ENCODE measurements at regions not wholly inside any gene's neighbourhood (a gene's known extent, or its start where the extent isn't known, plus 50 kb on each side); places are given as distances from the start of the nearest gene placed in this dataset.
"Not testable (repeated sequence)": the region's sequence is repeated elsewhere in the genome, so short reads cannot be mapped to it uniquely, and the experiment has no call there.

DNA sequence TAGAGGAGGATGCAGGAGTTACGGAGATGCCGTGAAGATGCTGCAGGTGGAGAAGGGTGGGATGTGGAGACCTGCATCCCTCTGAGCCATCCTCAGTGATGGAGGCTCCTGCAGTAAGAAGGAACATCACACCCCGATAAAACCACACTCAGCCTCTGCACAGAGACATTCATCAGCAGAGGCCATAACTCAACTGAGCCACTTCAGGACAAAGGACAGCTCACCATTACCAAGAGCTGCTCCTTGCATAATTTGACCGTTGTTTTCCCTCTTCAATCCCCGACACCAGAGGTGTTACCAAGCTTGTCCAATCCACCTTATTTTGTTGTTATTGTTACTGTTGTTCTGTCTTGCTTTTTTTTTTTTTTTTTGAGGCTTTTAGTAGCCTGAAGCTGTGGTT lies 543.9 kb downstream of the AJAP1 start:
- DNase-seq, result no peak

DNA sequence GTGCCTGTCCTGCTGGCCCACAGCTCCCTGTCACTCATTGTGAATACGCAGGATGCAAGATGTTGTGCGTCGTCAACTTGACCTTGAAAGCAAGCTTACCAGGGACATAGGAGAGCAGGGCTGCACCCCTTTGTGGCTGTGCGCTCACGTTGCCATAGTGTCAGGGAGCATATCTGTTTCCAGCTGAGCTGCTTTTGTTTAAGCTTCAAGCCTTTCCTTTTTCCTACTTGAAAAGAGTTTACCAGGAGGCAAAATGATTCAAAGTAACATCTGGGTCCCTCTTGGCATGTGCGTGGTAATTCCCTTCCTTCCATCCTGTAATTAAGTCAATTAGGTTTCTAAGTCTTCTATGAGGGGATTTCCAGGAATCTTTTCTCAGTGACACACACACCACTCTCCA lies 537.1 kb downstream of the AJAP1 start:
- DNase-seq, result no peak

DNA sequence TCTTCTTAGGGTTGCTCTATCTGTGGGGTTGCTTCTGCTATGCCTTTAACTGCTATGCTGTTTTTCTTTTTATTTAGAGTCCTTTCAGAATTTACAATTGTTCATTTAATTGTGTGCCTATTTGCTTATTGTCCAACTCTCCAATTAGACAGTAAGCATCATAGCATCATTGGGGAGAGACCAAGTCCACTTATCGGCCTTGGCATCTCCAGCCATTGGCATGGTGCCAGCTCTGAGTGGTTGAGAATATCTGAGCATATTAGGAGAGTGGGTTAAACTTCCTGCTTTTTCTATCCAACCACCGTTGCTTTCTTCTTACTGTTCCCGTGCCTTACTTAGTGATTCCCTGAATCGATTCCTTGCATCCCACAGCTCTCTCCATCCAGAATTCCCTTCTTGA lies 535.0 kb downstream of the AJAP1 start:
- no peak for DNase-seq

DNA sequence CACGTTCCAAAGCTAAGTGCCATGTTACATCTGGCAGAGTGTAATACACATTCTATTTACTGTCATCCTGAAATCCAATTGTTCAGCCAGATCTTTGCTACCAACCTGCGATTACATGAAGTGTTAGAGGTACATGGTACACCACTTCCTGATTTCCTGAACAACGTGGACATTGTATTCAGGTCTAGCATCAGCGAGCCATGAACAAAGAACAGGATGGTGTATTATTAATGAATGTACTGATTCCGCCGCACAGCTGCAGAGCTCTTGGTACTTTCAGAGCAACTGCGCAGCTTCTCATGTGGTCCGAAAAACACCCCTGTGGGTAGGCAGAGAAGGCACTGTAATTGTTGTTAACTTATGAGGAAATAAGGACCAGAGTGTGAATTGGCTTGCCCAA lies 511.4 kb downstream of the AJAP1 start:
- DNase-seq, result no peak

DNA sequence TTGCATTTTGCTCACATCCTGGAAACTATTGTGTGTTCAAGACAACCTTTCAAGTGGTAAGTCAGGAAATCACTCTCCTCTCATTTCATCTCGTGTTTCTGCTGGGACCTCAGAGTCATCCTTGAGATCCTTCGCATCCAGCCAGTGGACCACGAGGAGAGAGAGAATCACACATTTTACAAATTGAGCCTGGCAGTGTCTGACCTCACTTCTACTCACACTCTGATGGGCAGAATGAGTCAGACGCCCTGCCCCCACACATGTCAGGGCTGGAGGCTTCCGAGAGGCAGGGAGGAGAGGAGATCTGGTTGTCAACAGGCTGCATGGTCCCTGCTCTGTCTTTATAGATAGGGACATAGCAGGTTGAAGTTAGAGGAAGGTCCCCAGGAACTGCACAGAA lies 509.7 kb downstream of the AJAP1 start:
- DNase-seq, result no peak

DNA sequence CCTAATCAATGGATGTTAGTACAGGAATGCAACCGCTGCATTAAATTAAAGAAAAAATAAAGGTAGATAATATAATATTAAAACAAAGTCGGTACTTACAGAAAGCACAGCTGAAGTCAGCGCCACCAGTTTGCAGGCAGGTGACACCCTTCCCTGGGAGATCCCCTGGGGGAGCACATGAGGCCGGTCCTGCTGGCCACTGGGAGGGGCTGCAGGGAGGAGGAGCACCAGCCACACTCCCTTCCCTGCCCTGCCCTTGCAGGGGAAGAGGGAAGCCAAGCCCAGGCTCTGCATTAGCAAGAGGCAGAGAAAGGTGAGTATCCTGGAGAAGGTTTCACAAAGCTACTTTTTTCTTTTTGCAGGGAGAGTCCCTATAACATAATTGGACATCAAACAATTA lies 507.0 kb downstream of the AJAP1 start:
- DNase-seq, result no peak

DNA sequence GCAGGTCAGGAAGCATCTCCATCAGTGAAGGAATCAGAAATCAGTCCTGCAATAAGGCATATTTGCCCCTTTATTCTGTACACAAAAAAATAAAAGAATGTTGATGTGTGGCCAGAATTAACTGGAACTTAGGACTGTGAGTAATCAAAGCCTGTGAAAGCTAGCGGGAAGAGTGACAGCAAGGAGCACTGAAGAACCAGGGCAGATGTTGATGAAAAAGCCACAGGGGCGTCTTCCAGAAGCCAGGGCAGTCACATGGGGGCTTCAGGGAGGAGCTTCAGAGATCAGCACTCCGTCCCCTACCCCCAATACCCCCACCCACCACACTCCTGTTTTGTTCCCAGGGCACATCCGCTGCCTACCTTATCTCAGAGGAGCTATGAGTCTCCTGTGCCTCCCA lies 502.8 kb downstream of the AJAP1 start:
- DNase-seq, result no peak

DNA sequence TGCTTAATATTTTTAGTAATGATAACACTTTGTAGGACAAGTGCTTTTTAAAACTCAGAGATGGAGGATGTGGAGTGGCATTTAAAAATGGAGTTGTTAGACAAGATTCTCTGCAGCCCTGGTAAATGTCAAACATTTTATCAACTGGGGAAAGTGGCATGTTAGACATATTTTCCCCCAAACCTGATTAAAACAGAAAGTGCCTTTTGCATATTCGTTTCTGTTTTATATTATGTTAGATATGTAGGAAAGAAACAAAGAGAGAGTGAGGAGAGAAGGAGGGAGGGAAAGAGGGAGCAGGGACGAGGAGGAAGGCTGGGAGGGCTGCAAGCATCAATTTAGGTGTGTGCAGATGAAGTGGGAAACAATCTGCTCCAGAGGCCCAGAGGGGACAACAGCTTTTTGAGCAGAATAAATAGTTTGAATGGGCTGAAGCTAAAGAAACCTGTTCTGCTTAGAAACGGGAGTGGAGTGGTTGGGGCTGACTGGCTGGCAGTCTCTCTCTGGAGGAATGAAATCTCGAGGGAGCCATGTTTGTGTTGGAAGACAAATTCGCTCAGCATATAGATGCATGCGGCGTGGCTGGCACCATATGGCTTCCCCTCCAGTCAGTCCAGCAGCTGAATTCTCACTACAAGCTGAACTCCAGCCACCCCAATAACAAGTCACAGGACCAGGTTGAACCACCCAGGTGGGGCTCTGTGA lies 502.2 kb downstream of the AJAP1 start:
- DNase-seq, result no peak

DNA sequence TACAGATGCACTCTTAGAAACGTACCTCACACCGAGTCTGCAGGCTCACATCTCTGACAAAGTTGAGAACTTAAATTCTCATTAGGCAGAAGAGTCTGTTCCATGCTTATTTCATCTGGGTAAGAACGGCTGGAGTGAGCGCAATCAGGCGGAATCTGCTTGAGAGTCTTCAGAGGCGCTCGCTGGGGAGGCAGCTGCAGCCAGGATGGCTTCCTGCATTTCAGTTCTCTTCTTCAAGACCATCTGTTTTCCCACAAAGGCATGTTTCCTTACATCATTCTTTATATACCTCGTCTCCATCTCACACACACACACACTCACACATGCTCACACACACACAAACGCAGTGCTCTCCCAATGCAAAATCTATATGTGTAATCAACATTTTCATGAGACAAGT lies 497.1 kb downstream of the AJAP1 start:
- no peak for DNase-seq

DNA sequence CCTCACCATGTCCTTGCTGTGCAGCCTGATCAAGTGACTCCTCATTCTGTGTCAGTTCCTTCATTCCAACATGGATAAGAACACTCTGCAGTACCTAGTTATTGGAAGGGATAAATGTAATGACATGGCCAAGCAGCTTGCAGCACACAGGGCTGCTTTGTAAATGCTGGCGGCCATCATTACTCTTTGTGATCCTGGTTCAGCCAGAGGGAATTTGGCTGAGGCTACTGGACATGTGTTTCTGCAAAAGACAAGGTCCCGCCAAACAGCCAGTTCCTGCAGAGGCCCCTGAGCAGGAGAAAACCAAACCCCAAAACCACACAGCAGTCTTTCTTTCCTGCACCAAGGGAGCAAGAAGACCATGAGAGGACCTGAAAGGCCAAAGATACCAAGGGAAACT lies 495.8 kb downstream of the AJAP1 start:
- no peak for DNase-seq

DNA sequence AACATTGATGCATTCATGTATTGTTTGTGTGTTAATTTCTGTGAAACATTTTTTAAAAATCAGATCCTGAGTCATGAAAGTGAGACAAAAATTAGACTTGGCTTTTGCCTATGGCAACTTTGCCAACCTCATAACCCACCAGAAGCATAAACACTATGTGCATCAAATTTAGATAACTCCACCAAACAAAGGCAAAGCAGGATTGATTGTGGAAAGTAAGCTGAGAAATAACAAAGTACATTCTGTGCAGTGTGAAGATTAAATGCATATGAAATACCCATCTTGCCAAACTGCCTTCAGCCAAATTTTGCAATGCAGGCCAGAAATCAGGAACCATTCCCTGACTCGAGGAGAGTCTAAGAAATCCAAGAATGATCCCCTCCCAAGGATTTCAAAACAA lies 493.4 kb downstream of the AJAP1 start:
- no peak for DNase-seq

DNA sequence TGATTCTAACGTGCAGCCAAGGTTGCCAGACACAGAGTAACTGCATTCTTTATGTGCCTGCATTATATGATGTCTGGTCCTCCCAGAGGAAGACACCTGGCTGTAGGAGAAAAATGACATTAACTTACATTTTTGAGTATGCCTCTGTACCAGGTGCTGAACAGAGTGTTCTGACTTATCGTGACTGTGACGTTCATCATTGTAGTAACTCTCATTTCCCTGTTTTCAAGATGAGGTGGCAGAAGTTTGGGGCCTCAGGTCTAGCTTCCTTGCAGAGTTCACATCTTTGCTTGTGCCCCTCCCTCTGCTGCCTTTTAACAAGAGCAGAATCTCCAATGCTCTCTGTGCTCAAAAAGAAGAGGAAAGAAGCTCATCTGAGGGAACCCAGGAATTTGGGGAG lies 488.0 kb downstream of the AJAP1 start:
- peak in 1 of 5 donors; percentile 8 for DNase-seq

DNA sequence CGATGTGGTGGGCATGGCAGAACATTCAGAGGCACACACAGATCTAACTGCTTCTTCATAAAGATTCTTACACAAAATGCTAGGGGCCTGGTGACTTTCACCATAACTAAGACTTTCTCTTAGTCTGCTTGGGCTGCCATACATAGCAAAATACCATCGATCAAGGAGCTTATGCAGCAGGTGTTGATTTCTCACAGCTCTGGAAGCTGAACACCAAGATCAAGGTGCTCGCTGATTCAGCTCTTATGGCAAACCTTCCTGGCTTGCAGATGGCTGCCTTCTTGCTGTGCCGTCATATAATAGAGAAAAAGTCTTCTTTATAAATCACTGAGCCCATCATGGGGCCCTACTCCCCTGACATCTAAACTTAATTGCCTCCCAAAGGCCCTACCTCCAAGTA lies 487.3 kb downstream of the AJAP1 start:
- no peak for DNase-seq

DNA sequence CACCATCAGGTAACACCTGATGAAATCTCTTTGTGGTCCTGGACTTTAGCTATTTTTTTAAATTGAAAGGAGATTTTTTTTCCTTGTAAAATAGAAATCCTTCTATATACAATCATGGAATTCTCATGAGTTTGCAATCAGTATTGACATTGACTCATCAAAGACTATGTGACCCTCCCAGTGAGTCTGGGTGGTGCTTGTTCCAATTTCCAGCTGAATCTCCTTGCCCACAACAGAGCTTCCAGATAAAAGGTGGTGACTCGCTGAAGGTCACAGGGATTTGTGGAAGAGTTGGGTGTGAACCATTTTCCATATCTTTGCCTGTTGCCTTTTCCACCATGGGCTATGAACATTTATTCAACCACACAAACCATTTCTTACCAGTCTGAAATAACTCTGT lies 486.6 kb downstream of the AJAP1 start:
- DNase-seq, result no peak

DNA sequence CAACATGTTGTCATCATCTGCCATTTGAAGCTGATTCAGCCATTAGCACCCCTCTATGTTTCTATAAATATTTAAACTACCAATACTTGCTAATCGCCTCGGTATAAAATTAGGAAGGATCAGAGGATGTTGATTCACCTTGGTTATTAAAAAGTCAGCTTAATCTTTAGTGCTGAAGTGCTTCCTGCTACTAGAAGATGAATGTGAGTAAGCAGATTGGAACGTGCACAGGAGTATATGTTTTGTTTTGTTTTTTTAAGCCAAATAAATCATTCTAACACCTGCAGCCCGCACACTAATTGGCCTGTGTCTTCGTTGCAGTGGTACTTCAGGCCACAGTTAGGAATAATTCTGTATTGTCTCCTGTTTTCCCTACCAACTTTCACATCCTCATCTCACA lies 485.7 kb downstream of the AJAP1 start:
- DNase-seq, result no peak

DNA sequence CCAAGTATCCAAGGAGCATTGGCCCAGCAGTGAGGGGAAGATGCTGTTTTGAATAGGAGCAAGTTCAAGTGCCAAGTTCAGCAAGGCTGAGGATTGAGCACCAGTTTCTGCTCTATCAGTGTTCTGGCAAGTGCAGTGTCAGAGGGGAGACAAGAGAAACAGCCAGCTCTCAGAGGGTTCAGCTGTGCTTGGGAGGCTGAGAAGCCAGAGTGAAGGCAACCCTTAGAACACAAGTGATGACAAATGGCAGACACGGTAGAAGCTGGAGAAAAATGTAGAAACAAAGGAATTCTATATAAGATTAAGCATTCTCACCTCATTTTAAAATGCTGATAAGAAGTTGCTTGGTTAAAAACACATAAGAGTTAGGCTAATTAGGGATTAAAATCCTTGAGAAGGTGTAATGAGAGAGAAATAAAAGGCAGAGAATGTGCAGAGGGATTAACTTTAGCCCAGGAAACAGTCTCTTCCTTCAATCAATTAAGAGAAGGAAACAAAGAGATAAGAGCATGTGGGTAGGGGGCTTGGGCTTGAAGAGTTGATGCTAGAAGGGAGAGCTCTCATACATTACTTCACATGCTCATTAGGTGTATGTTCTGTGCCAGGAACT lies 475.4 kb downstream of the AJAP1 start:
- no peak for DNase-seq

DNA sequence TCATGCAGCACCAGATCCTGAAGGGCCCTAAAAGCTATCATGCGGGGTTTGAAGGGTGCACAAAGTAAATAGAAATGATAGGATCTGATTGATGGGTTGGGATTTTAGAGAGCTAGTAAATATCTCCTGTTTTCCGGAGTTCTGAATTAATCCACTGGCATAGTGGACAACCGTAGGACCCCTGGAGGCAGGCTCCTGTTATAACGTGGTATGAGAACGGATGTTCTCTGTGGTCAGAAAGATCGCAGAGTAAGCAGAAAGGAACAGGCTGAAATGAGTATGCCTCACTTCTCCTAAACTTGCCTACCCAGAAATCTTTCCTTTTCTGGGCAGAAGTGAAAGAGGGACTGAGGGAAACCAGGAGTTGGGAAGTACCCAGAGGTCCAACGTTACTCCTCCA lies 470.8 kb downstream of the AJAP1 start:
- peak in 1 of 5 donors; percentile 1 for DNase-seq

DNA sequence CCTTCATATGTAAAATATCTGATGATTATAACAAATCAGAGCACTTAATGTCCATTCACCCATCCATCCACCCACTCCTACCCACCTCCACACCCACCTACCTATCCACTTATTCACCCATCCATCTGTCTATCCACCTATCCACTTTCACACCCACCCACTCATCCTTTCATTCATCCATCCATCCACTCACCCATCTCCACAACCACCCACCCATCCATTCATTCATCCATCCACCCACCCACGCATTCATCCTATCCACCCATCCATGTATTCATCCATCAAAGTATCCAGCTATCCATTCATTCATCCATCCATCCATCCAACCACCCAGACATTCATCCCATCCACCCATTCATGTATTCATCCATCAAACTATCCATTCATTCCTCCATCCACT lies 466.1 kb downstream of the AJAP1 start:
- DNase-seq, result no peak

DNA sequence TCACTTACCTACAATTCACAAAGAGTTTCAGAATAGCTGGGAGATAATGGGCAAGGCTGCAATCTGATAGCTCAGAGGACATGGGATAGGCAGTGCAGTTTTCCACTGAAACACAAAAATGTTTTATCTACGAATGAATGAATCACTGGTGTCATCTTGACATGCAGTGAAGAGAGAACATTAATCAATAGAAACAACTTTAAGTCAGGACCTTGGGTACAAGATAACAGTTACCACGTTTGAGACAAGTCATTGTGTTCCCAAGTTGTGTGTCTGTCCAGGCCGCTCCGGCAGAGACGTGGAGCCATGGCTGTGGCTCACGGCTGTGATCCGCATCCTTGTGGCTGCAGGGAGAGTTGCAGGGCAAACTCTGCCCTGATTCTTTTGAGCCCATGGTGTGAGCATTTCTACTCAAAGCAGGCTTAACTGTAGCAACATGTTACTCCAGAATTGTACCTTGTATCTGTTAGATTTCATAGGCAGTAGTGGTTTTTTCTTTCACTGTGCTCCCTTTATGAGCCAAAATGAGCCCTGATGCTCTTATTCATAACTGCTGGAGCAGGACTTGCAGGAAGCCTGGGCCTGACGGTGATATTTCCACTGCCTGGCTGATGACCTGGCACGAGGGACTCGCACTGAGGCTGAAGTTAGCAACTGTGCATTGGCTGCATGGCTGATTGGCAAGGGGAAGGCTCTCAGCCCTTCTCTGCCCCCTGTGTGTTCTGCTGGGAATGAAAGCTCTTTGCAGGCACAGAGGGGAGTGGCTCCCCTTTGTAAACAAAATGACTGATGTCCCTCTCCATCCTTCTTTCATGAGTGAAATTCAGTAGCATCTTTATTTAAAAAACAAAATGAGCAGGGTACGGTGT lies 465.2 kb downstream of the AJAP1 start:
- DNase-seq, result no peak

DNA sequence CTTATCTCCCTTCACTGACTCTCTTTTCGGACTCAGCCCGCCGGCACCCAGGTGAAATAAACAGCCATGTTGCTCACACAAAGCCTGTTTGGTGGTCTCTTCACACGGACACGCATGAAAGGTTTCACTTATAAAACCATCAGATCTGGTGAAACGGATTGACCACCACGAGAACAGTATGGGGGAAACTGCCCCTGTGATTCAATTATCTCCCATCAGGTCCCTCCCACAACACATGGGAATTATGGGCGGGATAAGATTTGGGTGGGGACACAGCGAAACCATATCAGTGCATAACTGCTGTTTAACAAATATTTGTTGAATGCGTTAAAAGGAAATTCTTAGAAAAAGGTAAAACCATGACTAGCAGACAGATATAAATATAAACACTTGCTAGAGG lies 464.4 kb downstream of the AJAP1 start:
- not testable (repeated sequence) for DNase-seq

DNA sequence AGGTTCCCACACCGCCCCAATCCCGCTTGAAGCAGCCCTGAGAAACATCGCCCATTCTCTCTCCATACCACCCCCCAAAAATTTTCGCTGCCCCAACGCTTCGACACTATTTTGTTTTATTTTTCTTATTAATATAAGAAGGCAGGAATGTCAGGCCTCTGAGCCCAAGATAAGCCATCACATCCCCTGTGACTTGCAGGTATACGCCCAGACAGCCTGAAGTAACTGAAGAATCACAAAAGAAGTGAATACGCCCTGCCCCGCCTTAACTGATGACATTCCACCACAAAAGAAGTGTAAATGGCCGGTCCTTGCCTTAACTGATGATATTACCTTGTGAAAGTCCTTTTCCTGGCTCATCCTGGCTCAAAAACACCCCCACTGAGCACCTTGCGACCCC lies 463.9 kb downstream of the AJAP1 start:
- not testable (repeated sequence) for DNase-seq

DNA sequence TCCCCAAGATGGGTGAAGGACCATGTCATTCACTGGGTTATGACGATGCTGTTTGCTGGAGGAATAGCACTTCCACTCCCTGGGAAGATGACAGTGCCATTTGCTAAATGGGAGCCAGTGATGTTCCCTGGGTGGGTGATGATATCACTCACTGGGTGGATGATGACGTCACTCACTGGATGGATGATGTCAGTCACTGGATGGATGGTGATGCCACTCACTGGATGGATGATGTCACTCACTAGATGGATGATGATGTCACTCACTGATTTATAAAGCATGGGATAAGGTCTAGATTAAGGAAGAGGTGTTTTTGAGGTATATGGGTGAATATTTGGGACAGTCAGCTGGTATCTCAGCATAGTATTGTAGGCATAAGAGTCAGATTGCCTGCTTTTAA lies 457.2 kb downstream of the AJAP1 start:
- DNase-seq, result no peak

DNA sequence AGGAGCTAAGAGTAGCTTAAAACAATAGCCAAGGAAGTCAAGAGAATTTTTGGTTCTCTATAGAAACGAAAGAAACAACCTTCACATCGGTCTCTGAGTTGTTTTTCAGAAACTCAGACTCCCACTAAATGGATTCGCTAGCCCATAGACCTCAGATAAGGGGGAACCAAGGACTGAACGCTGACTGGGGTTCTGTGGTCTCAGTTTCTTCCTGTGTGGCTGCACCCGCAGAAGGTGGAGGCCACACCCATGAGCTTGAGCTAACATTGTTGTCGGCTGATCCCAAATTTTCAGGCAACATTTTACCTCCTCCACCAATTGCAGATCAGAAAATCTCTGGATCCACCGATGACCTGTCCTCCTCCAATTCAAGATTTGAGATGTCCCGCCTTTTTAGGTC lies 456.1 kb downstream of the AJAP1 start:
- DNase-seq, result no peak

DNA sequence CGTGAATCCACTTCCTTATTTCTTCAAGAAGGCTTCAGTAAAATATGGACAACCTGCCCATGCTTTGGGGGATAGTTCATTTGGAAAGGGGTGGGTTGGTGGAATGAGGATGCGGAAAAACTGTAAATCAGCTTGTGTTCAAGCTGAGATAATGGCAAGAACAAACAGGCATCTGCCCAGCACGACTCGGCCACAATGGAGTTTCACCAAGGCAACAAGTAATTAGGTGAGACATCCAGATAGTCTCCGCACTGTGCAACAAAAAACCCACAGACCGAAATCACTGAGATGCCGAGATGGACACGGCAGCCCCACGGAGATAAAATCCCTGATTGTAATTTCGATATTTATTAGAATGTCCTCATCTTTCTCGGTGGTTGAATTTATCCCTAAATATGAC lies 455.2 kb downstream of the AJAP1 start:
- no peak for DNase-seq

All from T-helper 1 cell (primary cell).